Fibroblast of lung (primary cell): ENCODE measurements at regions not wholly inside any gene's neighbourhood (a gene's known extent, or its start where the extent isn't known, plus 50 kb on each side); places are given as distances from the start of the nearest gene placed in this dataset.

Experiments
- DNase-seq, 2 donors: peaks; one replicate each; pipeline versions ENCODE4 v3.0.0 to v3.0.0-alpha.2; 2010; ENCODE audit warnings: low read depth in 2 of 2
- H2AFZ ChIP-seq: 2 replicates; pipeline ENCODE4 v1.5.1; 2012; ENCODE audit warnings: low read length, control low read depth, inconsistent platforms
- H3K27ac ChIP-seq: 2 replicates; pipeline ENCODE4 v1.5.1; 2011; ENCODE audit warnings: low read length, control low read depth; ENCODE audit not compliant: insufficient read depth
- H3K27me3 ChIP-seq: 2 replicates; pipeline ENCODE4 v1.5.1; 2011; ENCODE audit warnings: mild to moderate bottlenecking, low read length; ENCODE audit not compliant: control insufficient read depth, insufficient read depth
- H3K36me3 ChIP-seq: 2 replicates; pipeline ENCODE4 v1.5.1; 2011; ENCODE audit warnings: low read length; ENCODE audit not compliant: control insufficient read depth, insufficient read depth
- H3K4me1 ChIP-seq: 2 replicates; pipeline ENCODE4 v1.5.1; 2011; ENCODE audit warnings: low read length; ENCODE audit not compliant: control insufficient read depth, insufficient read depth; ENCODE audit errors: extremely low read depth
- H3K4me2 ChIP-seq: 2 replicates; pipeline ENCODE4 v1.5.1; 2011; ENCODE audit warnings: low read length, control low read depth; ENCODE audit not compliant: insufficient read depth; ENCODE audit errors: extremely low read depth
- H3K4me3 ChIP-seq, 4 experiments: fragments of 200-600 bp in 1 of 4; sonication (generic) in 1 of 4; replicated peaks in 1 of 4; 2 replicates each; pipeline ENCODE4 v1.5.1; 2011 to 2016; ENCODE audit warnings: low read length in 4 of 4, low read depth in 3 of 4, mild to moderate bottlenecking in 3 of 4, control low read depth in 2 of 4, inconsistent platforms in 1 of 4, mixed read lengths in 1 of 4; ENCODE audit not compliant: insufficient read depth in 1 of 4; ENCODE audit errors: control extremely low read depth in 1 of 4
- H3K79me2 ChIP-seq: 2 replicates; pipeline ENCODE4 v1.5.1; 2012; ENCODE audit warnings: mild to moderate bottlenecking, low read length, inconsistent platforms; ENCODE audit not compliant: control insufficient read depth, insufficient read depth
- H3K9ac ChIP-seq: 2 replicates; pipeline ENCODE4 v1.5.1; 2011; ENCODE audit warnings: mild to moderate bottlenecking, low read length, control low read depth; ENCODE audit not compliant: insufficient read depth
- H3K9me3 ChIP-seq: 2 replicates; pipeline ENCODE4 v1.5.1; 2012; ENCODE audit warnings: low read depth, low read length; ENCODE audit not compliant: control insufficient read depth, insufficient read depth
- H4K20me1 ChIP-seq: 2 replicates; pipeline ENCODE4 v1.5.1; 2011; ENCODE audit warnings: low read length; ENCODE audit not compliant: control insufficient read depth, insufficient read depth; ENCODE audit errors: extremely low read depth
- CTCF ChIP-seq, 2 donors: IDR thresholded peaks in 1 of 2; conservative IDR thresholded peaks in 1 of 2; 1 replicate in 1 of 2; 2 replicates in 1 of 2; pipeline ENCODE4 v1.5.1; 2011 to 2012; ENCODE audit warnings: low read length in 2 of 2, control low read depth in 1 of 2, inconsistent platforms in 1 of 2, low read depth in 1 of 2, mild to moderate bottlenecking in 1 of 2
- EZH2 ChIP-seq: IDR thresholded peaks from 2 replicates; pipeline ENCODE4 v1.5.1; 2012; ENCODE audit warnings: low read length, control low read depth, mild to moderate bottlenecking; ENCODE audit errors: missing control alignments

- H3K79me2 ChIP-seq, result no peaks in the 10 kb centered on the region
- H3K27me3 ChIP-seq, result no peaks in the 10 kb centered on the region
- no peaks in the 10 kb centered on the region for H4K20me1 ChIP-seq
- H3K9ac ChIP-seq, result no peak overlapping the region
- no peak overlapping the region for H2AFZ ChIP-seq
- H3K36me3 ChIP-seq, result no peaks in the 10 kb centered on the region
- no peak overlapping the region for H3K4me2 ChIP-seq
- no peaks in the 10 kb centered on the region for H3K9me3 ChIP-seq
- no peak for TF ChIP-seq EZH2
- no peak for TF ChIP-seq CTCF (conservative IDR thresholded peaks at IDR 0.05 in 1 of 2, IDR thresholded peaks at IDR 0.05 in 1 of 2; ENCODE audit: low read depth in 1 of 2, low read length in 2 of 2)
- no peaks in the 10 kb centered on the region for H3K4me1 ChIP-seq
- DNase-seq, result no peak
- no peak overlapping the region for H3K27ac ChIP-seq
- H3K4me3 ChIP-seq, result no peak overlapping the region
Observed at GRCh38 chr3:871651-872050, 221.2 kb upstream of the CNTN6 start.

- no peaks in the 10 kb centered on the region for H3K27me3 ChIP-seq
- H3K36me3 ChIP-seq, result no peaks in the 10 kb centered on the region
- TF ChIP-seq EZH2, result no peak
- no peak for TF ChIP-seq CTCF (conservative IDR thresholded peaks at IDR 0.05 in 1 of 2, IDR thresholded peaks at IDR 0.05 in 1 of 2; ENCODE audit: low read depth in 1 of 2, low read length in 2 of 2)
- H3K4me2 ChIP-seq, result no peak overlapping the region
- no peak overlapping the region for H2AFZ ChIP-seq
- no peak overlapping the region for H3K27ac ChIP-seq
- no peak overlapping the region for H3K4me3 ChIP-seq
- DNase-seq, result peak in 1 of 2 donors; percentile 59
- H3K9me3 ChIP-seq, result no peaks in the 10 kb centered on the region
- H3K4me1 ChIP-seq, result no peaks in the 10 kb centered on the region
- H4K20me1 ChIP-seq, result no peaks in the 10 kb centered on the region
- H3K79me2 ChIP-seq, result no peaks in the 10 kb centered on the region
- H3K9ac ChIP-seq, result no peak overlapping the region
Observed at GRCh38 chr3:877001-877400, 215.8 kb upstream of the CNTN6 start.

- Histone ChIP-seq H3K4me3 (no peak overlapping the region), H2AFZ (no peak overlapping the region), H3K4me2 (no peak overlapping the region), H4K20me1 (no peaks in the 10 kb centered on the region), H3K36me3 (no peaks in the 10 kb centered on the region), H3K27me3 (no peaks in the 10 kb centered on the region), H3K9ac (no peak overlapping the region), H3K9me3 (no peaks in the 10 kb centered on the region), H3K4me1 (no peaks in the 10 kb centered on the region), H3K27ac (no peak overlapping the region), H3K79me2 (no peaks in the 10 kb centered on the region)
- no peak for TF ChIP-seq CTCF (conservative IDR thresholded peaks at IDR 0.05 in 1 of 2, IDR thresholded peaks at IDR 0.05 in 1 of 2; ENCODE audit: low read depth in 1 of 2, low read length in 2 of 2)
- no peak for TF ChIP-seq EZH2
- DNase-seq, result no peak
Observed at GRCh38 chr3:878746-879145, 214.1 kb upstream of the CNTN6 start.
